CD4-positive, alpha-beta T cell treated with Interleukin-2 at 100 ng/mL for 4 hours (primary cell): ENCODE measurements at regions not wholly inside any gene's neighbourhood (a gene's known extent, or its start where the extent isn't known, plus 50 kb on each side); places are given as distances from the start of the nearest gene placed in this dataset.

Source experiments
- DNase-seq: peaks from one replicate; pipeline ENCODE4 v3.0.0-alpha.2; 2020; ENCODE audit warnings: low spot score

DNA sequence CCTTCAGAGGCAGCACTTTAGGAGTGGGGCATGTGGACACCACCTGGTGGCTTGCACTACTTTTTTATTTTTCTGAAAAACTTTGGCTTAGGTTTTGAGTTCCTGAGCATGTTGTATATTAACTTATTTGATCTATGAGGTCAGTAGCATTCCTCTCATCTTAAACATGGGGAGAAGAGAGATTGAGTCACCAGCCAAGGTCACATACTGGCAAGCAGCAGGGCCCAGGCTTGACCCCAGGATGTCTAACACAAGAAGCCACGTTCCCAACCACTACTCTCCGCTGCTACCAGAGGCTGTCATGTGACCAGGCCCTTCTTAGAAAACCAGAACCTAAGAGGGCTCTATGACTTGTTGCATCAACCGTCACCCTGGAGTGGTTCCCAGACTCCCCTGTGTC is 210.3 kb upstream of the GPR26 start:
- no peak for DNase-seq

DNA sequence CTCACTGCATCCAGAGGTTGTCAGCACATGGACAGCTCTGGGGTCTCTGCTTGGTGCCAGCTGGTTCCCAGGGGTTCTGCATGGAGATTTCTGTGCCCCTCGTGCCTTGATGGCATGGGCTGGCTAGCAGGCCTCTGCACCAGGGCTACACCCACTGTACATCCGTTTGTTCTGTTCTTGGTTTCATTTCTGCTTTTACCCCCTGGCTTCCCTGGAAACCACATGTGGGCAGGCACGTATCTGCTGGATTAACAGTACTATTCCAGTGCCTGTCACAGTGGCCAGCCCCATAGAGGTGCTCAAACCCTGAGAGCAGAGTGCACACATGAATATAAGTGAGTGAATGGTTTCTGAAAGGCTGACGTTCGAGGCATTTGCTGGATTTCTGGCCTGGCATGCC is 207.2 kb upstream of the GPR26 start:
- no peak for DNase-seq

DNA sequence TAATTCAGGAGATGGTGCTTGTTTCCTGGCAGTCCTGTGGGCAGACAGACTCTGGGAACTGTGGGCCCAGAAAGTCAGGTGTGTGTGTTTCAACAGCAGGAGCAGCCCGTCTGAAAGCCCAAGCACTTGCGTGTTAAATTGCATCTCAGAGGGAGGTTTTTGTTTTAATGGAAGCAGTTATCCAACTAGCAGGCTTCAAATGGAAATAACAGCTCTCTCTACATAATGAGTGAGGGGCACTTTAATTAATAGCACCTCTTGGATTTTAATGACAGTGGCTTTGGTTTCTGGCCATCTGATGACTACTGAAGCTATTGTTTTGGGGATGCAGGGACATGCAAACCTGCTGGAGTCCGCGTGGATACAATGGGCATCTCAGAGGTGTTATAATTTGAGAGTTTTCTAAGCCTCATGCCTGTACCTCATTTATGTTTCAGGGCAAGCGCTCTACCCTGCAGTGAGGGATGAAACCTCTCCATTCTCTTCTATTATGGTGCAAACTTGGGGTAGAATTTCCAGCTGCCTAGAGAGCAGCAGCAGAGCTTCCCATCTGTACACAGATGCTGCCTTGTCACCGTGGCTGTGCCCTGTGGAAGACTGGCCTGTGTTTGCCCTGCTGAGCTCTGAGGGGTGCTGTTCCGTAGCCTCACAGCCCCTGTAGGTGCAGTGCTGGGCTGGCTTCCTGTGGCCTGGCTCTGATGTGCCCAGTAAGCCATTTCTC is 206.6 kb upstream of the GPR26 start:
- no peak for DNase-seq

DNA sequence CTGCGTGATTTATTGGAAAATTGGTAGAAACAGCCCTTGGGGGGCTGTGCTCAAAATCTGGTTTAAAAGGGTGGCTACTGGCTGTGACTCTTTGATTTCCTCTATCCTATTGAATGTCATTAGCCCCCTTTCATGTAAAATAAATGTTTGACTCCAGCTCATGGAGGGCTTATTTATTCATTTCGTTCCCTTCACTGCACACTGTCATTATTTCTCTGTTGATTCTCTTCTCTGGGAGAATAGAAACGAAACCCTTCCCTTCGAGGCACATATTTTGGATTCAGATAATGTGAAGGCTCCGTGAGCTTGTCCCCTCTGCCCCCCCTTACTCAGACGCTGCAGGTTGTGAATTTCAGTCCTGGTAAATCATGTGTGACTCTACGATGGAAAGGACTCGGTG is 203.9 kb upstream of the GPR26 start:
- no peak for DNase-seq

DNA sequence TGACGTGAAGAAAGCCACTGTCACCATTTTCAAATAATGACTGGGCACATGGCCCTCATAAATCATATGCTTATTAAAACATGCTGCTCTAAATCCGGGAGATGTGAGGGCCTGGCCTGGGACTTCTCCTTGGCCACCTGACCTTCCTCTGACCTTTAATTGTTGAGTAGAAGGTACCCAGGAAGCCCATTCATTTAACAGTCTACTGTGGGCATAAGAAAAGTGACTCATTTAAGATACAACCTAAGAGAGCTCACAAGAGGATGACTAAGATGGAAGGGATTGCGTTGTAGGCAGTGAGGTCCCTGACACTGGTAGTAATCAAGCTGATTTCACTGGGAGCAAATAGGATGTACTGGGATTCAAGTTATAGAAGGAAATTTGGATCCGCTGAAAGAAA is 203.4 kb upstream of the GPR26 start:
- DNase-seq = no peak

DNA sequence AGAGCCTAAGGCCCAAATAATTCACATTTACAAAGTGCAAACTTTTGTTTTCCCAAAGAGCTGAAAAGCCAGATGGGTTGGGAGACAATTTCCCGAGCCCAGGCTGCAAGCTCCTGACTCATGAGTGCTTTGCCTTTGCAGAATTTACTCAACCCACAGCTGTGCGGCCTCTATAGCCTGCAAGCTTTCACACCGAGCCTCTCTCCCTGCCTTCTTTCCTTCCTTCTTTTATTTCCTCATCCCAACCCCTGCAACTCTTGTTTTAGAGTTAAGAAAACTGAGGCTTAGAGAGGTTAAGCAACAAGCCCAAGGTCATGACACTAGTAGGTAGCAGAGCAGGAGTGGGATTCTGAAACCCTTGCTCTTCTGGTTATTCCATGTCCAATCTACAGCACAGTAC is 203.0 kb upstream of the GPR26 start:
- no peak for DNase-seq

DNA sequence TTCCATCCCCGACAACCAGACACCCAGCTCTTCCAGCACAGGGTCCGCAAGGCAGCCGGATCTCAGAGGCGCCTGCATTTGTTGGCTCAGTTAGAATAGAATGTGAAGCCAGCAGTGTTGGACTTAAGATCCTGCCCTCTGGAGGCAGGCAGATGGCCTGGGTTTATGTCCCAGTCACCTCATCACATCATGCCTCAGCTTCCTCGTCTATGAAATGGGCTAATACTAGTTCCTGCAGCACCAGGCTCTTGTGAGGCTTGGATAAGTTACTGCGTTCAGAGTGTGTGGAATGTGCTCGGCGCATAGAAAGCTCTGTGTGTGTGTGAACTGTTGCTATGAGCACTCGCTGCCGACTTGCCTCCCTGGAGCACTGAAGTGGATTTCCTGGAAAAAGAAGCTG is 202.5 kb upstream of the GPR26 start:
- no peak for DNase-seq

DNA sequence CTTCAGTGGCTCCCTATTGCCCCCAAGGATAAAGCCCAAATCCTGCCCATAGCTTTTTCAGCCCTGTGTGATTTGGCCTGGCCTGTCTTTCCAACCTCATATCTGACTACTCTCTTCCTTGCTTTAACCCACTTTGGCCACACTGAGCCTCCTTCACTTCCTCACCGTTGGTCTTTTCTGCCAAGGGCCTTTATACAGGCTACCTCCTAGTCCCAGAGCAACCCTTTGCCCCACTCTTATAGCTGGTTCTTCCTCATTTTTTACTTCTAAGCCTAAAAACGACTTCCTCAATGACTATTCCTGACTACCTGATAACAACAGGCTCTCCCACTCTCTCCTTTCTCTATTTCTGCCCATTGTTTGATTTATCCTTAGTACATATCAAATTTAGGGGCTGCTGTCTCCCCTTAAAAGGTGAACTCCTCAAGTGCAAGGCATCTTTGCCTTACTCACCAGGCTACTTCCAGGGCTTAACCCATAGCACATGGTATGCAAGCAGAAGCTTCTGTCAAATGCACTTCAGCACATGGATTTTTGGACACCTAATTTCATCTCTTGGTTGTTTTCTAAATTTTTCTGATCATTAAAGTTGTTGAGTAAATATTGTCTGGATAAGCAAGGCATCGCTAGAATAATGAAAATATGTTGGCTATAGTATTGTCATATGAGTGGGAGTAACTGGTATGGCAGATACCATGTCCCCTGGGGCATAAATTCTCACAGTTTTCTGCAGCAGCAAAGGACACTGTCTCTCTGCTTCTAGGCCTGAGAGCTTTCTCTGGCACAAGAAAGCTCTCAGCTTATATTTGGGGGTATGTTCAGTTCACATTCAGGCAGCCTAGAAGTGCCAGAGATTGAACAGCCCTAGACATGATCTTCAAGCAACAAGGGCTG is 201.5 kb upstream of the GPR26 start:
- no peak for DNase-seq

DNA sequence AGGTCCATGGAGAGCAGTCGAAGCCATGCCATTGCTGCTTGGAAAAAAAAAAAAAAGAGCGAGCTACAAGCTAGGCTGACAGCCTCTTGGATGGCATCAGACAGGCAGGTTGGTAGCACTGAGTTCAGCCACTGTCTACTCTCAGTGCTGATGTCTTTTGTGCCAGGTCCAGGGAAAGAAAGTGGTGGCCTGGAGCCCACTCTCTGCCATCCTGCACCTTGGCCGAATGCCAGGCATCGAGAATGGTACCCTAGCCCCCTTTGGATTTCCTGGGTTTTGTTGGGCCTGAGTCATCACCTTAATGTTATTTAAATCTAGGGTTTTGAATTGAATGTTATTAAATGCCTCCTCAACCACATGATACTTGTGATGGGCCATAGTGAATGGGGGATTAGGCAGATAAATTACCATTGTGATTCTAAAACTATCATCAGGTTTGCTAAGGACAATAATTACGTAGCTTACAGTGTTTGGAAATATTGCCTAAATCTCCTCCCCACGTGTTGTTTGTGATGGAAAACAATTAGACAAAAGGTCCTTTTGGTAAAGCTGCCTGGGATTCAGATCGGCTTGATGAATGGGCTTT is 195.7 kb upstream of the GPR26 start:
- DNase-seq = no peak

DNA sequence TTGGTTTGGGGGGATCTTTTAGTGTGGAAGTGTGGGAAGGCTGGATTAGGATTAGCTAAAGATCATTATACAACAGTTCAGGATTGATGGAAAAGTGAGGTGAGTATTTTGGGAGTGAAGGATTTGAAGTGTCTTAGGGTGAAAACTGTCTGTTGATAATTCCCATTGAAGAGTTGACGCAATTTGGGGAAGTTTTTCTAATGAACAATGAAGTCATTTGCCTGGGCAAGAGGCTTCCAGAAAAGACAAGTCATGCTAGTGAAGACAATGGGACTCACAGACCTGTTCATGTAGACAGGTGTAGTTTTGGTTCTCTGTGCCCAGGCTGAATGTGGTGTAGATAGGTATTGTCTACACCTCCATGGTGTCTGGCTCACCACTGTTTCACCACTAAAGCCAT is 194.3 kb upstream of the GPR26 start:
- DNase-seq = no peak

DNA sequence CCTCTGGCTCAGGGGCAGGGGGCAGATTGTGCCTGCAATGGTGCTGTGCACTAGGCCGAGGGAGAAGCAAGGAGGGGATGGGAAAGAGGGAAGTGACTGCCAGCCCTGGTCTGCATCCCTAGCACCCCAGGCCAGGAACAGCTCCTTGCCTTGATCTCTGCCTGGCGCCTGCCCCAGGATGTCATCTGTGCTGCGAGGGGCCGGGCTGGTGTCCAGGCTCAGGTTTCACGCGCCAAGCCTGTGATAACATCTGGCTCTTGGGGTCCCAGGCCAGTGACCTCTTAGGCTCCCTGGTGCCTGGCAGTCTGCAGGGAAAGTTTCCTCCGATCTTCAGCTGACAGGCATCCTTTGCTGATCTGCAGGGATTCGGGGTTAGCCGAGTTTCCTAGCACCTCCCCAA is 193.5 kb upstream of the GPR26 start:
- DNase-seq = no peak

DNA sequence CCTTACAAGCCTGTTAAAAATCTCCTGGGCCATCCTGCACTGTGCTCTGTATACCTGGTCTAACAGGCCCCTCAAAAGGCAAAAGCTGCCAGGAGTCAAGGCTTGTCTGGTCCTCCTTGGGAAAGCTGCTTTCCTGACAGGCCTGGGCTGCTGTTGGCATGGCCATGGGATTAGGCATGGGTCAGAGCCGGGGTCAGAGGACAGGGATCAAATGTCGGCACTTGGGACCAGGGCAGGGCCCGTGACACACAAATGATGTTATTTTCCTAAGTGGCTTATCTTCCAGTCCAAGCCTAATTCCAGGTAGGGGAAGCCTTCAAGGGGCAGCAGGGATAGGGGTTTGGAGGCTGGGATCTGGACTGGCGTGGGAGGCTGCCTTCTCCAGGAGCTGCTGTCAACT is 191.5 kb upstream of the GPR26 start:
- no peak for DNase-seq

DNA sequence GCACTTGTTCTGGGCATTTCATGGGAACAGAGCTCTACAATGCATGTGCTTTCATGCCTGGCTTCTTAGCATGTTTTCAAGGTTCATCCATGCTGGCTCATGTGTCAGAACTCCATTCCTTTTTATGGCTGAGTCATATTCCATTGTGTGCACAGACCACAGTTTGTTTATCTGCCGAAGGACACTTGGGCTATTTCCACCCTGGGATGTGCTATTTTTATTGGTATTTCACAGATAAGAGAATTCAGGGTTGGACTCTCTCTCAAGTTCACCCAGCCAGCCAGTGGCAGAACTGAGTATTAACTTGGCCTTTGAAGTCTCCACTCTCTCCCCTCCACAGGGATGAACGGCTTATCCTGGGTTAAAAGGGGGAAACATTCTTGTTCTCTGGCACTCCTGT is 190.7 kb upstream of the GPR26 start:
- DNase-seq = no peak

DNA sequence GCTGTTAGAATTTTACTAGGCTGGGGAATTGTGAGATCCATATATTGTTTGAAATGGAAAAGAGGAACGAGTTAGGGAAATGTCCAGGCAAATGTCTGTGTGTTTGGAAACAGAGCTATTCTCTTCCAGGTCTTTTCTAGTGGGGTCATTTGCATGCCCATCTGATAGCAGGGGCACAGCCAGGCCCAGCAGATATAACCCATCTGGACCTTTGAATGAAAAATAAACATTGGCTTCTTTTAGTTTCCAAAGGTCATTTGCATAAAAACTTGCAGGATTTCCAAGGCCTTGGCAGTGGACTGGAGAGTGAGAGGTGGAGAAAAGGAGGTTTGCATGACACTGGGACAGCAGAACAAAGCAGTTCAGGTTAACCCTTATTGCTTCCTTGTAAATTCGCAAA is 188.0 kb upstream of the GPR26 start:
- no peak for DNase-seq

DNA sequence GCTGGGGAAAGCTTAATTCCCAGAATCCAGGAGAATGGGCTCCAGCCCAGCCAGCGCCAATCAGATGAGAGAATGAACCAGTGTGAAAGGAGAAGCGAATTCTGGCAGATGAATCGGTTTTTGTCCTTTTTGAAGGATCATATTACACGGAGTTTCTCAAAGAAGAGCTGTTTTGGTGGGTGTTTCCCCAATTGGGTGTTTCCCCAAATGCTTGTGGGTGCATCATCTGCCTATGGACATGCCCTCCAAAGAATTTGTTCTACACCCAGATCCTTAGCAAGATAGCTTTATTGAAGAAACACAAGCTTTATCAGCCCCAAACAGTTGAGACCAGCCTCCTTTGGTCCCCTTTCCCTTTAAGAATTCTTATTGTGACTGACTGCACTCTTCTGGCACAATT is 186.5 kb upstream of the GPR26 start:
- DNase-seq = no peak

DNA sequence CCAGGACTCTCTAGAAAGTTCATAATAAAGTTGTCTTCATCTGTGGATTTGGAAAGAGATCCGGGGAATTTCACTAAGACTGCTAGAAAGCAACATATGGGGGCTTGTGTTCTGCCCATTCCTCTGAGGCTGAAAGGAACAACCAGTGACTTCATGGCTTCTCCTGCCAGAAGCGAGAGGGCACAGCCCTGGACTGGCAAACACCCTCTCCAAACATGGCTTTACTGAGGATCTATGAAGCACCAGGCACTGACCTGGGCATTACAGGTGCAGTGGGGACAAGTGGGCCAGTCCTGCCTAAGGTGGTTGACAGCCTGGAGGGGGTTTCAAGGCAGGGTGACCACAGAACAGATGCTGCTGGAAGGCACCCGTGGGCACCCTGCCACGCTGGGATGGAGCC is 185.8 kb upstream of the GPR26 start:
- no peak for DNase-seq

DNA sequence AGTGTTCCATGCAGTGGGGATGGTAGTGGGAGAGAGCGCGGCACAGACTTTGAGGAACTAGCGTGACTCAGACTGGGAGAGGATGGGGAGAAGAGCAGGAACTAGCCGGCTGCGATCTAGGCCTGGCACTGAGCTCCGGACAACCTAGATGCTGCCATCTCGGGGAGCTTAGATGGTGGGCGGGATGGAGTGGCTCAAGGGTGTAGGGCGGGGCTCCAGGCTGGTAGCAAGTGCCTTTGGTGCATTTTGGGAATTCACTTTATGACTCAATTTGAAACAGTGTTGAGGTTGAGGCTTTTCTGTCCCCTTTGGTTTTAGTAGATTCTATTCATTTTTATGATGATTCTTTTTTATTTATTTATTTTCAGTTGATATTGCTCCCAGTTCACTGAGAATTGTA is 185.3 kb upstream of the GPR26 start:
- no peak for DNase-seq

DNA sequence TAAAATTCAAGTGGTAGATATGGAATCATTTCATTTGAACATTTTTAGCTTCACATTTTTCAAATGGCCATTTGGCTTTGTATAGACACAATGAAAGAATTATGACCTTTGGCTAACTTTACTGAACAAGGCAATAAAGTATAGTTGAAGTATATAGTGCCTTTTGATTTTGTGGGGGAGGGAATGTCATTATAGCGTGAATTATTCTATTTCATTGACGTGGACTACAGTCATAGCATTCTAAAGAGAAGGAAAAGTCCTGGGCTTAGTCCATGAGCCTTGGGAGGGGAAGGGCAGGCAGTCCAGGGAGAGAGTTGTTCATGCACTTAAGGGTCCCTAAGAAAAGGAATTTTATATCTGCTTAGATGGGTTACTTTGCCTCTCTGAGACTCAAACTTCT is 181.4 kb upstream of the GPR26 start:
- no peak for DNase-seq

DNA sequence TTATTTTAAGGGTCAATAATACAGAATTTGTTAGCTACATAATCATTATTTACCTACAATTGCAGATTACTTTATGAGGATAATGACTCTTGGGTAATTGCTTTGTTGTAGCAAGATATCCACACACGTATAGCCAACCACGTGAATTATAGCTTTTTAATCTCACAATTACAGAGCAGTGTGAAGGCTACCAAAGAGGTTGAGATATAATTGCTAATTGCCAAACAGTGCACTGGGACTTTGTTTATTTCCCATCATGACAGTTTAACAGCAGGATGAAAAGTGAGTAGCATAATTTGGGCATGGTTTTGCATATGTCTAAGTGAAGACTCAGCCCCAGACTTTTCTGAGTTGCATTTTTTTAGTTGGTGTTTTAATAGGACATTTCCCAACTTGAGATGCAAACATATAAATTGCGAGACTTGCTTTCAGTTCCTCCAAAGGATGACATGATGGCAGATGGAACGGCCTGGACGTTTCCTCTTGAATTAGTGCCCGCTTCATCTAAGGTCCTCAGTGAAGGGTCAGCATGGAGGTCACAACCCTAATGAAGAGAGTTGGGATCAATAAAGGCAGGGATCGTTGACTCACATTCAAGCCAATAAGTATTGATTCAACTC is 180.7 kb upstream of the GPR26 start:
- DNase-seq = no peak

DNA sequence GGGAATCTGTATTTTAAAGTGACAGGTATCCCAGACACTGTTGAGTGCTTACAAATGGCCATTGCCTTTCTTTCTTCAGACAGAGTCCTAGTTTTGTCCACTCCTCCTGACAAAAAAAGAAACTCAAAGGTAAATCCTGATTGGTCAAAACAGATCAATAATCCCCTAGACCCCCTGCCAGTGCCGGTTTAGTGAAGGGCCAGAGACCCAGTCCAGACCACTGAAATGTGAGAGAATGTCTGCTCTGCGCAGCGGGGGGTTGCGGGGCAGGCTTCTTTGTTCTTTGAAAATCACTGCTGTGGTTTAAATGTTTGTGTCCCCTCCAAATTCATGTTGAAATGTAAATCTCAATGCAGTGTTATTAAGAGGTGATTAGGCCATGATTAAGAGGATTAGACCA is 177.7 kb upstream of the GPR26 start:
- DNase-seq = no peak

DNA sequence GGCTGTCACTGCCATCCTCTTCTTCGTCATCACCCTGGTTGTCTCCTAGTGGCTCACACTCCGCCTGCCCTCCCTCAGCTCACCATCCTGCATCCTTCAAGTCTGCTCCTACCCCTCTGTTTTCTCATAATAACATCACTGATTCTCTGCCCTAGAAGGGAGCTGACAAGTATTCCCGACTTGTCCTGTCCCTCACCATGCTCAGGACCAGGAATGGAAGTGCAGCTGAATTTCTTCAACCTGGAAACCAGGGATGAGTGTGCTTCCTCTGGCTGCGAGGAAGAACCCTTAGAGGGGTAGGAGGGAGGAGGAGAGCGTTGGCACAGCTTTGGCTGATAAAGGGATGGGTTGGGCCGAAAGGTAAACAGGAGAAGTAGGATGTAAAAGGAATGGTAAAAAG is 174.8 kb upstream of the GPR26 start:
- DNase-seq = no peak

DNA sequence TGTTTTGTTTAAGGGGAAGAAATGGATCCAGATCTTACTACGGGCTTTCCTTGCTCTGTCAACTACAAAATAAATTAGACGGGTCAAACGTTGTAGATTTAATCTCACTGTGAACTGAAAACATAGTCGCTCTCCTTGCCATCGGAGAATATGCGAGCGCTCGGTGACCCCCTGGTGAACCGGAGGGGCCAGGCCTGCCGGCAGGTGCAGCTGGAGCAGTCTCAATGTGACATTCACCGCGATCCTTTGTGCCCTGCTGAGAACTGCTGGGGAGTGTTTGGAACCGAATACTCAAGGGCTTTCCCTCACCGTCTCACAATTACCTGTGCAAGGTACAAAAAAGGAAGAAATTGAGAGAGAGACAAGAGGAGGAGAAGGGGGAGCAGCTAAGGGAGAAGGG is 174.1 kb upstream of the GPR26 start:
- no peak for DNase-seq

DNA sequence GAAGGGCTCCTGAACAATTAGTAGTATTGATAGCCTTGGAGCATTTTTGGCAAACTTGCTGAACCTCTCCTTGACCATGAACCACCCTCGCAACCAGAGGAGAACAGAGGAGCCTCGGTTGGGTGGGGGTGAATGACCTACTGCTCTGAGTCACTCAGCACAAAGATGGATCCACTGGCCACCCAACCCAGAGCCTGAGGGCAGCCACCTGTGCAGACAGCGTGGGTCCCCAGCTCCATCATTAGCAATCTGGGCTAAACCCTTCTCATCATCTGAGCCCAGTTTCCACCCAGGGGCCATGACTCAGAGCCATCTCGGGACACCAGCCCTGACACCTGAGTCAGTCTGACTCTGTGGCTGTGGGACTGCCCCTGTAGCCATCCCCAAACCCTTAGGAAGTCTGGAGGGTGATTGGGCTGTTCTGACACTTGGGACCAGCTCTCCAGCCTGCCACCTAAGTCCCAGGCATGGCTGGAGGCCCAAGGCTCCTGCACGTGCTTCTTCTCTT is 171.8 kb upstream of the GPR26 start:
- no peak for DNase-seq
